Lower leg skin (tissue), 3 donors: ENCODE measurements at regions not wholly inside any gene's neighbourhood (a gene's known extent, or its start where the extent isn't known, plus 50 kb on each side); places are given as distances from the start of the nearest gene placed in this dataset.

Source experiments
- POLR2A ChIP-seq, 2 donors: fragments of 450-650 bp; IDR thresholded peaks; one replicate each; pipeline ENCODE4 v1.6.1; 2016 to 2017; ENCODE audit warnings: antibody characterized with exemption in 2 of 2, mild to moderate bottlenecking in 1 of 2, moderate library complexity in 1 of 2
- TF ChIP-seq, protein P1 (sequence below), 3 donors: fragments of 450-650 bp; IDR thresholded peaks; one replicate each; pipeline ENCODE4 v1.5.1; 2016; ENCODE audit warnings: antibody characterized with exemption in 3 of 3, mild to moderate bottlenecking in 3 of 3, moderate library complexity in 2 of 3

DNA sequence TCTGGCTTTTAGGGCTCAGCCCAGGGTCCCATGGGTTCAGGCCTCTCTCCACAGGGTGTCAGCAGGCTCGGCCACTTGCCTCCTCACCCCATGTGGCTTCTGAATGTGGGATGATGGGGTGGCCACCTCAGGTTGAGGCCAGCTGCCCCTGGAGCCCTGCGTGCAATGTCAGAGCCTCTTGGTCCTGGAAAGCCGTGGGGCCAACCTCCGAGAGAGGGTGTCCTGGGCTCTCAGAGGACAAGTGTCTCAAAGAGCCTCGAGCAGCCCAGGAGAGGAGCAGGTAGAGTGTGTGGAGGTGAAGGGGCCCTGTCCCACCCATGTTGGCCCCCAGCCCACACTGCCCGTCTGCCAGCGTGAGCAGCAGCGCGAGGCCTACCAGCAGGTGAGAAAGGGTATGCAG lies 86.0 kb downstream of the PLXNA1 start:
- TF ChIP-seq, protein P1, sequence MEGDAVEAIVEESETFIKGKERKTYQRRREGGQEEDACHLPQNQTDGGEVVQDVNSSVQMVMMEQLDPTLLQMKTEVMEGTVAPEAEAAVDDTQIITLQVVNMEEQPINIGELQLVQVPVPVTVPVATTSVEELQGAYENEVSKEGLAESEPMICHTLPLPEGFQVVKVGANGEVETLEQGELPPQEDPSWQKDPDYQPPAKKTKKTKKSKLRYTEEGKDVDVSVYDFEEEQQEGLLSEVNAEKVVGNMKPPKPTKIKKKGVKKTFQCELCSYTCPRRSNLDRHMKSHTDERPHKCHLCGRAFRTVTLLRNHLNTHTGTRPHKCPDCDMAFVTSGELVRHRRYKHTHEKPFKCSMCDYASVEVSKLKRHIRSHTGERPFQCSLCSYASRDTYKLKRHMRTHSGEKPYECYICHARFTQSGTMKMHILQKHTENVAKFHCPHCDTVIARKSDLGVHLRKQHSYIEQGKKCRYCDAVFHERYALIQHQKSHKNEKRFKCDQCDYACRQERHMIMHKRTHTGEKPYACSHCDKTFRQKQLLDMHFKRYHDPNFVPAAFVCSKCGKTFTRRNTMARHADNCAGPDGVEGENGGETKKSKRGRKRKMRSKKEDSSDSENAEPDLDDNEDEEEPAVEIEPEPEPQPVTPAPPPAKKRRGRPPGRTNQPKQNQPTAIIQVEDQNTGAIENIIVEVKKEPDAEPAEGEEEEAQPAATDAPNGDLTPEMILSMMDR (IDR thresholded peaks at IDR 0.05): no peak
- no peak for TF ChIP-seq POLR2A (IDR thresholded peaks at IDR 0.05)
